Parathyroid adenoma (tissue), 2 donors: ENCODE measurements at regions not wholly inside any gene's neighbourhood (a gene's known extent, or its start where the extent isn't known, plus 50 kb on each side); places are given as distances from the start of the nearest gene placed in this dataset.

Experiments used
- H2AFZ ChIP-seq: fragments of 300-600 bp; sonication (generic); one replicate; pipeline ENCODE4 v1.7.0; 2017; ENCODE audit warnings: antibody characterized with exemption, mild to moderate bottlenecking
- H3K27ac ChIP-seq: fragments of 300-600 bp; sonication (generic); one replicate; pipeline ENCODE4 v1.7.0; 2017
- H3K27me3 ChIP-seq: fragments of 300-600 bp; sonication (generic); one replicate; pipeline ENCODE4 v1.7.0; 2017; ENCODE audit warnings: low read length; ENCODE audit not compliant: control insufficient read depth, insufficient read depth
- H3K36me3 ChIP-seq: fragments of 300-600 bp; sonication (generic); one replicate; pipeline ENCODE4 v1.7.0; 2017; ENCODE audit warnings: low read length; ENCODE audit not compliant: control insufficient read depth, insufficient read depth
- H3K4me1 ChIP-seq: fragments of 300-600 bp; sonication (generic); one replicate; pipeline ENCODE4 v1.7.0; 2017; ENCODE audit warnings: control low read depth
- H3K4me2 ChIP-seq: fragments of 300-600 bp; sonication (generic); one replicate; pipeline ENCODE4 v1.7.0; 2017; ENCODE audit warnings: low read length
- H3K4me3 ChIP-seq: fragments of 300-600 bp; sonication (generic); one replicate; pipeline ENCODE4 v1.7.0; 2017; ENCODE audit warnings: low read depth, low read length
- H3K79me2 ChIP-seq: fragments of 300-600 bp; sonication (generic); one replicate; pipeline ENCODE4 v1.7.0; 2017; ENCODE audit warnings: control low read depth
- H3K9ac ChIP-seq: fragments of 300-600 bp; sonication (generic); one replicate; pipeline ENCODE4 v1.7.0; 2017; ENCODE audit warnings: mild to moderate bottlenecking
- H3K9me3 ChIP-seq: fragments of 300-600 bp; sonication (generic); one replicate; pipeline ENCODE4 v1.7.0; 2017; ENCODE audit warnings: low read length; ENCODE audit not compliant: control insufficient read depth
- TF ChIP-seq, protein P1 (sequence below): fragments of 300-600 bp; sonication (generic); IDR thresholded peaks from one replicate; pipeline ENCODE4 v1.7.0; 2017; ENCODE audit warnings: antibody characterized with exemption, mild to moderate bottlenecking
- donor health status: primary hyperparathyroidism.

DNA sequence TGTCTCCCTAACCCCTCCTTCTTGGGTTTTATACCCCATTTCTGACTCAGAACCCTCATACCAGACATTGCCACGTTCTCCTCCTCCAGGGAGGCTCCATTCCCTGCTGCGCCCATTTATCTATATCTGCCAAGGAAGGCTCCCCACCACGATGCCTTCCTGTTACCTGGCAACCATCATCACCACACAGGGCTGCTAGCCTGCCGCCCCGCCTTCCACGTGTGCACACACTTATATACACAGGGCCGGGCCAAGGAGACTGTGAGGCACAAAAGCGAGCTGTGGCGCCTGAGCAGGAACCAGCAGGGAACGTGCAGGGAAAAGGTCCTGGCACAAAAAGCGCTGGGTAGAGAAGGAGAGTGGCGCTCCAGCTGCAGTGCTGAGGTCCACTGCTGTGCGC lies 261.8 kb downstream of the CBLN1 start:
- Histone ChIP-seq H3K4me1 (peaks cover 5% of the 10 kb centered on the region), H3K9me3 (no peaks in the 10 kb centered on the region), H3K79me2 (no peaks in the 10 kb centered on the region), H3K27ac (no peak overlapping the region), H3K27me3 (no peaks in the 10 kb centered on the region), H3K9ac (no peak overlapping the region), H3K4me2 (no peak overlapping the region), H2AFZ (no peak overlapping the region), H3K36me3 (no peaks in the 10 kb centered on the region), H3K4me3 (no peak overlapping the region)
- TF ChIP-seq, protein P1, sequence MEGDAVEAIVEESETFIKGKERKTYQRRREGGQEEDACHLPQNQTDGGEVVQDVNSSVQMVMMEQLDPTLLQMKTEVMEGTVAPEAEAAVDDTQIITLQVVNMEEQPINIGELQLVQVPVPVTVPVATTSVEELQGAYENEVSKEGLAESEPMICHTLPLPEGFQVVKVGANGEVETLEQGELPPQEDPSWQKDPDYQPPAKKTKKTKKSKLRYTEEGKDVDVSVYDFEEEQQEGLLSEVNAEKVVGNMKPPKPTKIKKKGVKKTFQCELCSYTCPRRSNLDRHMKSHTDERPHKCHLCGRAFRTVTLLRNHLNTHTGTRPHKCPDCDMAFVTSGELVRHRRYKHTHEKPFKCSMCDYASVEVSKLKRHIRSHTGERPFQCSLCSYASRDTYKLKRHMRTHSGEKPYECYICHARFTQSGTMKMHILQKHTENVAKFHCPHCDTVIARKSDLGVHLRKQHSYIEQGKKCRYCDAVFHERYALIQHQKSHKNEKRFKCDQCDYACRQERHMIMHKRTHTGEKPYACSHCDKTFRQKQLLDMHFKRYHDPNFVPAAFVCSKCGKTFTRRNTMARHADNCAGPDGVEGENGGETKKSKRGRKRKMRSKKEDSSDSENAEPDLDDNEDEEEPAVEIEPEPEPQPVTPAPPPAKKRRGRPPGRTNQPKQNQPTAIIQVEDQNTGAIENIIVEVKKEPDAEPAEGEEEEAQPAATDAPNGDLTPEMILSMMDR, result no peak

DNA sequence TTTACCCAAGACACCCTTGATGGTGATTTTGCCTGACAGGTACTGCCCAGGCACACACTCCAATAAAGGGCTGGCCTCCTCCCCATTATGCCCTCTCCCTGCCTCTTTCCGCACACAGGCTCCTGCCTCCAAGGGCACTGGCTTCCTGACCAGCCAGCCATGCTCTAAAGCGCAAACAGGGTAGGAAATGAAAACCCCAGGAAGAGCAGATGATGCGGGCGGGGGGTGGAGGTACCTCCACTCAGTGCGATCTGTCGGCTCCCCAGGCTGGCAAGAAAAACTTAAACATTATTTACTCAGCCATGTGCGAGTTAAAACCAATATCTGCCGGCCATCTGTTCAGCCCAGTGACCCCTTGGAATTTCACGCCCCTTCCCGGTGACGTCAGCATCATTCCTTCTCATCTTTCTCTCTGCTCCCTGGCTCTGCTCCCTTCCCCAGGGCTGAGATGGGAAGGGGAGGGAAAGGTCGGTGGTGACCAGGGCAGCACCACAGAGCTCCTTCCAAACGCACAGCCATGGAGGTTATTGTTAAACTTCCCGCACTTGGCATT lies 262.5 kb downstream of the CBLN1 start:
- H2AFZ ChIP-seq, result peak overlapping the region; percentile 13
- peak overlapping the region; percentile 55 for H3K4me2 ChIP-seq
- no peaks in the 10 kb centered on the region for H3K79me2 ChIP-seq
- no peaks in the 10 kb centered on the region for H3K27me3 ChIP-seq
- no peak overlapping the region for H3K27ac ChIP-seq
- TF ChIP-seq, protein P1, result no peak
- H3K36me3 ChIP-seq, result no peaks in the 10 kb centered on the region
- no peak overlapping the region for H3K9ac ChIP-seq
- H3K4me3 ChIP-seq, result no peak overlapping the region
- H3K9me3 ChIP-seq, result no peaks in the 10 kb centered on the region
- peaks cover 5% of the 10 kb centered on the region for H3K4me1 ChIP-seq

DNA sequence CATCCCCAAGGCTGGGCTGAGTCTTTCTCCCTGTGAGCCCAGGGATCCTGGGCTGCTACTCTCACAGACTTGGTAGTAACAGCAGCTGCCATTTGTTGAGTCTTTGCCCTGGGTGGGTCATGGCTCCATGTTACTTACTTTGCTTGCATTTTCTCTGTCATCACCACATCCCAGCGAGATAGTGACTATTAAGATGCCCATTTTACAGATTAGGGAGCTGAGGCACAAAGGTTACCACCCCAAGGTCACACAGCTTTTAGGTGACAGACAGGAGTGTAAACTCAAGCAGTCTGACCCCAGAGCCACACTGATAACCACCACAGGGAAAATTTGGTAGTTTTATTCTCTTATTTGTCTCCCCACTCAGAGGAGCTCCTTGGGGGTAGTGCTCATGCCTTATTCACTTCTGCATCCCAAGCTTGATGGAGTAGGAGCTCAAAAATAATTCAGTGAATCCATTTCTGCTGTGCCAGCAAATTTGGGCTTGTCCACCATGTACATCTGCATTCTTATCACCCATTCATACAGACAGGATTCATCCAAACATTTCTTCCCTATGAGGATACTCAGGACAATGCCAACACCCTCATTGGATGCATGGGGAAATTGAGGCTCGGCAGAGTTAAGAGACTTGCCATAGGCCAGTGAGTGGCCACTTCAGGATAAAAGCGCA lies 263.2 kb downstream of the CBLN1 start:
- Histone ChIP-seq H3K9ac (no peak overlapping the region), H3K27me3 (no peaks in the 10 kb centered on the region), H3K4me2 (no peak overlapping the region), H3K4me1 (peaks cover 5% of the 10 kb centered on the region), H3K79me2 (no peaks in the 10 kb centered on the region), H3K4me3 (no peak overlapping the region), H3K36me3 (no peaks in the 10 kb centered on the region), H2AFZ (no peak overlapping the region), H3K27ac (no peak overlapping the region), H3K9me3 (no peaks in the 10 kb centered on the region)
- TF ChIP-seq, protein P1, result no peak

DNA sequence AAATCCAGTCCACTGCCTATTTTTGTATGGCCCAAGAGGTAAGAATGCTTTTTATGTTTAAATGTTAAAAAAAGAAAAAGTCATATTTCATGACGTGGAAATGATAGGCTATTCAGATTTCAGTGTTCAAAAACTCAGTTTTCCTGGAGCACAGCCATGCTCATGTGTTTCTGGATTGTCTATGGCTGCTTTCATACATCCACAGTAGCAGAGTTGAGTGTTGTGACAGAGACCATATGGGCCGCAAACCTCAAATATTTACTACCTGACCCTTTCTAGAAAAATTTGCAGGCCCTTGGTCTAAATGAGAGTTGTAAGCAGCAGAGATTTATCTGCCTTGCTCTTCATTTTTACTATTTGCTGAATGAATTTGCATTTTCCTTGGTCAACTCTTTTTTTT lies 264.1 kb downstream of the CBLN1 start:
- Histone ChIP-seq H3K9me3 (no peaks in the 10 kb centered on the region), H3K4me3 (no peak overlapping the region), H3K4me1 (peaks cover 5% of the 10 kb centered on the region), H3K36me3 (no peaks in the 10 kb centered on the region), H2AFZ (no peak overlapping the region), H3K79me2 (no peaks in the 10 kb centered on the region), H3K27ac (no peak overlapping the region), H3K27me3 (no peaks in the 10 kb centered on the region), H3K4me2 (no peak overlapping the region), H3K9ac (no peak overlapping the region)
- TF ChIP-seq, protein P1, result no peak

DNA sequence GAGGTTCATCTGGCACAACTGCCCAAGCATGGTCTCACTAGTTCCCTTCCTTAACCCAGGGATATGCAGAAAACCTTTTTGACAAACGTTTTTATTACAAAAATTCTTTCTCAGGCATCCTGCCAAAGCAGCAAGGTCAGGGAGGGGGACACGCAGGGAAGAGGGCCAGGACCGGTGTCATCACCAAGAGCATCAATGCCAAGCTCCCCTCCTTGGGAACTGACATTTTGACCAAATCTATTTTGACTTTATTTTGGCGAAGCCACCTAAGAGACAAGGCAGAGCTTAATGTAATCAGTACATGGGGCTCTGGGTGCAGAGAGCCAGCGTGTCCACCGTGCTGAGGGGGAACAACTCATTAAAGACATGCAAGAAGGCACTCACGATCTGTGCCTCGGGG lies 265.2 kb downstream of the CBLN1 start:
- Histone ChIP-seq H3K36me3 (no peaks in the 10 kb centered on the region), H3K9ac (no peak overlapping the region), H3K4me3 (no peak overlapping the region), H3K4me1 (peaks cover 5% of the 10 kb centered on the region), H3K27me3 (peaks cover 2% of the 10 kb centered on the region), H3K4me2 (no peak overlapping the region), H3K27ac (no peak overlapping the region), H2AFZ (no peak overlapping the region), H3K79me2 (no peaks in the 10 kb centered on the region), H3K9me3 (no peaks in the 10 kb centered on the region)
- TF ChIP-seq, protein P1, result no peak
